ENCODE measurements at regions not wholly inside any gene's neighbourhood (a gene's known extent, or its start where the extent isn't known, plus 50 kb on each side); places are given as distances from the start of the nearest gene placed in this dataset.

DNA sequence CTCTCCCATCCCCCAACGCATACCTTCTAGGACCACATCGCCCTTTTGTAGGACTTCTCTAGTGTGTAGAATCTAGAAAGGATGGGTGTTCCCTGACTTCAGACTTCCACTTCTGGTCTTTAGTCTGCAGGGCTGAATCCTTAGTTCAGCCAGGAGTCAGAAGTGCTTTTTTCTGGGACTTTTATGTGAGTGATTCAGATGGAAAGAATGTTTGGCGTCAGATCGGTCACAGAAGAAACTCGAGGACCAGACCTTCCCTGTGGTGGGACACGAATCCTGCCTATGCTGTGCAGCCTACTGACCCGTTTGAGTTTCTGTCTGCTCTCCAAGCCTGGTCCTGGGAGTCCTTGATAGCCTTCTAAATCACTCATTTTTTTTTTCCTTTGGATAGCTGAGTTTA, 165.4 kb upstream of the SSTR1 start:
- TF ChIP-seq CTCF (IDR thresholded peaks at IDR 0.05; ENCODE audit: control insufficient read depth, insufficient read depth, low read depth, low read length, missing control alignments), result no peak
- no peak overlapping the region for H3K4me3 ChIP-seq (ENCODE audit: control insufficient read depth, low read depth, low read length)
- DNase-seq (ENCODE audit: low read depth), result peak; percentile 69

GRCh38 chr14:38044710-38045109, 163.0 kb upstream of the SSTR1 start:
- H3K4me3 ChIP-seq (ENCODE audit: control insufficient read depth, low read depth, low read length), result no peak overlapping the region
- TF ChIP-seq CTCF (IDR thresholded peaks at IDR 0.05; ENCODE audit: control insufficient read depth, insufficient read depth, low read depth, low read length, missing control alignments), result no peak
- DNase-seq (ENCODE audit: low read depth), result no peak

- no peak for DNase-seq (ENCODE audit: low read depth)
Measured at GRCh38 chr14:38045461-38045860, 162.2 kb upstream of the SSTR1 start.

DNA sequence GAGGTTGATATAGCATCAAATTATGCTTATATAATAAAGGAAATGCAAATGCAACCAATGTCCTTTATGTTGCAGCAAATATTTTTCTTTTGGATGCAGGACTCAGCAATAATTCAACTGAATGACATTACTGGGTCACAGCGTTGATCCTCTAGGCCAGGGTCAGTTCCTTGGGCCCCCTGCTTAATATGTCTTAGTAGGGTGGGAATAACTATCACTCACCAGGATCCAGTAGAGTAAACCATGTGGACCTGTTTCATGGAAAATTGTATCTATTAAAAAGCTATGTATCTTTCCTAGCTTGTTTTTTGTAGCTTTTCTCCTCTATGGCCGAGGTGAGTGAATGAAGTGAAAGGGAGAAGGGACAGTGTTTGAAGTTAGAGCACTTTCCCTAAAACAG, 161.5 kb upstream of the SSTR1 start:
- DNase-seq (ENCODE audit: low read depth), result no peak

More at GRCh38 chr14:38045461-38045860, 162.2 kb upstream of the SSTR1 start:
- no peak overlapping the region for H3K4me3 ChIP-seq (ENCODE audit: control insufficient read depth, low read depth, low read length)
- TF ChIP-seq CTCF (IDR thresholded peaks at IDR 0.05; ENCODE audit: control insufficient read depth, insufficient read depth, low read depth, low read length, missing control alignments), result no peak

GRCh38 chr14:38047195-38047902, 160.4 kb upstream of the SSTR1 start:
- no peak overlapping the region for H3K4me3 ChIP-seq (ENCODE audit: control insufficient read depth, low read depth, low read length)
- TF ChIP-seq CTCF (IDR thresholded peaks at IDR 0.05; ENCODE audit: control insufficient read depth, insufficient read depth, low read depth, low read length, missing control alignments), result no peak
- no peak for DNase-seq (ENCODE audit: low read depth)

More for the DNA sequence above, 161.5 kb upstream of the SSTR1 start:
- no peak overlapping the region for H3K4me3 ChIP-seq (ENCODE audit: control insufficient read depth, low read depth, low read length)
- TF ChIP-seq CTCF (IDR thresholded peaks at IDR 0.05; ENCODE audit: control insufficient read depth, insufficient read depth, low read depth, low read length, missing control alignments), result no peak

- no peak for DNase-seq (ENCODE audit: low read depth)
- H3K4me3 ChIP-seq (ENCODE audit: control insufficient read depth, low read depth, low read length), result no peak overlapping the region
- no peak for TF ChIP-seq CTCF (IDR thresholded peaks at IDR 0.05; ENCODE audit: control insufficient read depth, insufficient read depth, low read depth, low read length, missing control alignments)
Measured at GRCh38 chr14:38053666-38054065, 154.0 kb upstream of the SSTR1 start.
